GM18499 (cell line): ENCODE measurements at regions not wholly inside any gene's neighbourhood (a gene's known extent, or its start where the extent isn't known, plus 50 kb on each side); places are given as distances from the start of the nearest gene placed in this dataset.
"Not testable (repeated sequence)": the region's sequence is repeated elsewhere in the genome, so short reads cannot be mapped to it uniquely, and the experiment has no call there.

Experiments used
- ATAC-seq: cut with Tn5 transposase; IDR thresholded peaks from one replicate; pipeline ENCODE4 v1.9.1; 2021; ENCODE audit warnings: moderate number of reproducible peaks; ENCODE audit not compliant: insufficient read depth, unreplicated experiment

DNA sequence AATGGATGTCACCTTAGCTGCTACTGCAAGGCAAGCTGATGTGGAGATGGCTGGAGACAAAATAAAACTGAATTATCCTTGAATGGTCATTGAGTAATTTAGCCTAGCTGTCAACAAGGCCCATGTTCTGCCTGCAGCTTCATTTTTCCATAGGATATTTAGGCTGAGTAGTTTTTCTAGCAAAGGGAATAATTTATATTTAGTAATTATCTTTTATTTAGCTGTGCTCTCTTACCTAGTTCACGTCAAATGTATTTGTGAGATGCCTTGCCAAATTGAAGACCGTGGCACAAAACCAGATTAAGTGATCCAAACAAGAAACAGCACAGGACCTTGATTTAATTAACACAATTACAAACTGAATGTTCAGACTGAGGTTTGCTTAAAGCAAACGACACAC, 77.4 kb upstream of the CEP162 start:
- no peak for ATAC-seq

GRCh38 chr6:84291033-84291432, 63.6 kb upstream of the CEP162 start:
- ATAC-seq, result not testable (repeated sequence)

DNA sequence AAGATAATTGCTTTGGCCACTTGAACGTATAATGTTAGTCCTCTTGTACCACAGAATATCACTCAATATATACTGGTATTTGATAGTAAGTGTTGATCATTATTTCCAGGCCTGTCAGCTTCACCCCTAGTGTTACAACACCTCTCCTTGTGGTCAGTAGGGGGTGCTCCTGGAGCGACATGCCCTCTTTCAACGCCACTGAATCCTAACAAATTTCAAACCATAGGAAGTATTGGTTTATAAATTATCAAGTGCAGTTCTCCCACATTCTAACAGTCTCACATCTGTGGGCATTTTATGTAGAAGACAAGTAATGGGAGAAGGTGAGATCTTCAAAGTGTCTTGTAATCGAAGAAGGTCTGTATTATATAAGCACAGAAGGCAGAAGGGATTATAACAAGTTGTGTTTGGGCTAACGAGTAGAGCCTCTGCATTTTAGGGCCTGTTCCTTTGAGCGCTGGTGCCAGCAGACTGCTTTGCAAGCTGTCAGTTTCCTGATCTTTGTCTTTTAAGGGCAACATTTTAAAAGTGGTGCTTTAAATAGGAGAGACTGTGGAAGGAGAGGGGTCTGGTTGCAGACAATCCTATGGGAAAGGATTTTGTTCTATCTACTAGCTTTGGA, 57.1 kb upstream of the CEP162 start:
- no peak for ATAC-seq

DNA sequence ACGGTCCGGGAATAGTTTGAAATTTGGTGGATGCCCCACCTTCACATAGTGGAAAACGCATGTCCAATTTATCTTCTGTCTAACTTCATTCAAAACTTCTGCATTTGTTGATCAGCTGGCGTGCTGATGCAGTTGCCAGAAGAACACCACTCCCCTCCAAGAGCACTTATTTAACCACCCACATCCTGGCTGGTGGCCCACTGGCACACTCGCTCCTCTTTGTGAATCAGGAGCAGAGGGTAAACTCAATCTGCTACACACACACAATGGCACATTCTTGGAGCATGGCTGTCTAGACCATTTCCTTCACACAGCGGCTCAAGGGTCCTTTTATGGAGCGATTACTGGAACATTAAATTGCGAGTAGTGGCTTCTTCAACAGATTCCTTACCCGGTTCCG, 55.1 kb upstream of the CEP162 start:
- no peak for ATAC-seq

DNA sequence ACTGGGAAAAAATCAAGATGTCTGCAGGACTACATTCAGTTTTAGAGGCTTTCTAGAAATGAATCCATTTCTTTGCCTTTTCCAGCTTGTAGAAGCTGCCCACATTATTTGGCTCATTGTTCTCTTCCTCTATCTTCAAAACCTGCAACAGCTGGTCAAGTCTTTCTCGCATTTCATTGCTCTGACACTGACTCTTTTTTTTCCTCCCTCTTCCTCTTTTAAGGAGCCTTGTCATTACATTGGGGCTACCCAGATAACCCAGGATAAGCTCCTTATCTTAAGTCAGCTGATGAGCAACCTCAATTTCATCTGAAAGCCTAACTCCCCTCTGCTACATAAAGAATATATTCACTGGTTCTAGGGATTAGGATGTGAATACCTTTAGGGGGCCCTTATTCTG, 53.2 kb upstream of the CEP162 start:
- ATAC-seq, result no peak

- no peak for ATAC-seq
These were observed 52.6 kb upstream of the CEP162 start for GRCh38 chr6:84280030-84280429.

DNA sequence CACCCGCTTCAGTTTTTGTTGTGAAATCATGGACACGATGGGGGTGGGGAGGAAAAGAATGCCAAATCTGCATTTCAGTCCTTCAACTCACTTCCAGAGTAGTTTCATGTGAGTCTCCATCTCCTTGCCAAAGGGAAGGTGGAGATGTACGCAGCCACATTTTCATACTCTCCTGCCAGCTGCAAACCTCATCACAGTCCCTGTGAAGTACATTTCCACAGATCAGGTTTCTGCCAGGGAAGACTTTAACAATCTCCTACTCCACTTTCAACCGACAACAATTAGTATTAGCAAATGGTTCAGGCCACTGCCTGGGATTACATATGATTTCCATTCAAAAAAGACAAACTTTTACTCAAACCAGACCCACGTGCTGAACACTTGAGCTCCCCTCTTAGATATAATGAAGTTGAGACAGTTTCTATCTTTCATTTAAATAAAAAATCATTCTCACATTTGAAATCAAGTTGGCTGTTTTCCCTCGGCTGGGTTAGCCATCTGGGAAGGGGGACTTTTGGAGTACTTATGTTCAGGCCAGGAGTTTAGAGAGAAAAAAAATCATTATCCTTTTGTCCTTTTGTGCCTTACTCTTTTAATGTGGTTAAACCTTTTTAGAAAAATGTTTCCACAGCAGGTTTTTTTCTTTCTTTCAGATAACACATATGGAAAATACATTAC, 51.0 kb upstream of the CEP162 start:
- ATAC-seq, result no peak
